NT2/D1 (cell line): ENCODE measurements at regions not wholly inside any gene's neighbourhood (a gene's known extent, or its start where the extent isn't known, plus 50 kb on each side); places are given as distances from the start of the nearest gene placed in this dataset.

Experiments
- SUZ12 ChIP-seq: IDR thresholded peaks from 2 replicates; pipeline ENCODE4 v1.6.1; 2011; ENCODE audit not compliant: insufficient read length, insufficient read depth; ENCODE audit errors: extremely low read depth
- YY1 ChIP-seq: IDR thresholded peaks from 2 replicates; pipeline ENCODE4 v1.6.1; 2011; ENCODE audit not compliant: insufficient read length, insufficient read depth
- ZNF274 ChIP-seq: IDR thresholded peaks from 2 replicates; pipeline ENCODE4 v1.6.1; 2011; ENCODE audit warnings: mild to moderate bottlenecking, low read depth, low read length

DNA sequence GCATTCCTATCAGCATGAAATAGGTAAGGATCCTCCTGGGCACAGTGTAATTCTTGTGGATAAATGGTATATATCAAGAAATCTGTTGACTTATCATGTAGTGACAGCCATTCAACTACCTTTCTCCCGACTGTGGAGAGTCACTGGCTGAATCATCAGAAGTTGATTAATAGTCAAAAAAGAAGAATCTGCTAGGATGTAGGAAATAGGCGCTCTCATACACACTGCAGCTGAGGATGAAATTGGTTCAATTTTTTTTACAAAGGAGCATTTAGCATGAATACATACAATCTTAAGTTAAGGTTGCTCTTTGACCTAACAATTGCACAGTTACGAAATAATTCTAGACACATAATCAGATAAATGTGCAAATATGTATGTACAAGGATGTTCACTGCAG is 486.8 kb downstream of the ADGRL2 start:
- TF ChIP-seq ZNF274 (no peak), SUZ12 (no peak), YY1 (no peak)
